ENCODE measurements at regions not wholly inside any gene's neighbourhood (a gene's known extent, or its start where the extent isn't known, plus 50 kb on each side); places are given as distances from the start of the nearest gene placed in this dataset.

DNA sequence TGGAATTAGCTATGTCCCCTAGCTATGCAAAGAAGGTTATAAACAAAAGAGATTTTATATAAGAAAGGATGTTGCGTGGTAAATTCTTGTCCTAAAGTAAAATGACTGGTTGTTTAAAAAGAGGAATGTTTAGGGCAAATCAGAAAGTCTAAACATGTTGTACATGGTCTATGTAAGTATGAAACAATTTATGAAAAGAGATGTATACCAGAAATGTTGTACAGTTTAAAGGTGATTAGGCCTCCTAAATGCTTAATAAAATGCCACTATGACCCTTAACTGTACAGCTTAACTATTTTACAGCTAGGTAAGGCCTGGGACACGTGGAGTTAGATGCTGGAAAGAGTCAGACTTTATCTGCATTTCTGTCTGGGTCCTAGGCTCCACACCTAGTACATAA, 775.9 kb upstream of the KLHL1 start:
- no peaks in the 10 kb centered on the region for H3K27me3 ChIP-seq
- H3K4me3 ChIP-seq: no peak overlapping the region
- DNase-seq (no peak), ATAC-seq (no peak)
- no peaks in the 10 kb centered on the region for H3K4me1 ChIP-seq
- TF ChIP-seq, protein P1, sequence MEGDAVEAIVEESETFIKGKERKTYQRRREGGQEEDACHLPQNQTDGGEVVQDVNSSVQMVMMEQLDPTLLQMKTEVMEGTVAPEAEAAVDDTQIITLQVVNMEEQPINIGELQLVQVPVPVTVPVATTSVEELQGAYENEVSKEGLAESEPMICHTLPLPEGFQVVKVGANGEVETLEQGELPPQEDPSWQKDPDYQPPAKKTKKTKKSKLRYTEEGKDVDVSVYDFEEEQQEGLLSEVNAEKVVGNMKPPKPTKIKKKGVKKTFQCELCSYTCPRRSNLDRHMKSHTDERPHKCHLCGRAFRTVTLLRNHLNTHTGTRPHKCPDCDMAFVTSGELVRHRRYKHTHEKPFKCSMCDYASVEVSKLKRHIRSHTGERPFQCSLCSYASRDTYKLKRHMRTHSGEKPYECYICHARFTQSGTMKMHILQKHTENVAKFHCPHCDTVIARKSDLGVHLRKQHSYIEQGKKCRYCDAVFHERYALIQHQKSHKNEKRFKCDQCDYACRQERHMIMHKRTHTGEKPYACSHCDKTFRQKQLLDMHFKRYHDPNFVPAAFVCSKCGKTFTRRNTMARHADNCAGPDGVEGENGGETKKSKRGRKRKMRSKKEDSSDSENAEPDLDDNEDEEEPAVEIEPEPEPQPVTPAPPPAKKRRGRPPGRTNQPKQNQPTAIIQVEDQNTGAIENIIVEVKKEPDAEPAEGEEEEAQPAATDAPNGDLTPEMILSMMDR (IDR thresholded peaks at IDR 0.05): no peak
- no peak for TF ChIP-seq POLR2A (IDR thresholded peaks at IDR 0.05)
- no peaks in the 10 kb centered on the region for H3K36me3 ChIP-seq (replicated peaks in 1 of 2; ENCODE audit: insufficient read depth in 1 of 2, low read depth in 2 of 2)
- H3K9me3 ChIP-seq: no peaks in the 10 kb centered on the region
- WGBS, 2 donors: 42 to 53% methylated on average over 2 of the region's 2 CpGs
- H3K27ac ChIP-seq: no peak overlapping the region
- intact Hi-C loops (cut with DNase I): no loop called here

GRCh38 chr13:70874636-70875035, 766.4 kb upstream of the KLHL1 start:
- intact Hi-C loops (cut with DNase I): no loop called here
- no peak for DNase-seq
- WGBS, 2 donors: 40 to 50% methylated on average over 3 of the region's 3 CpGs
- ATAC-seq: no peak
- no peak overlapping the region for H3K4me3 ChIP-seq
- H3K4me1 ChIP-seq: no peaks in the 10 kb centered on the region
- no peaks in the 10 kb centered on the region for H3K27me3 ChIP-seq
- no peaks in the 10 kb centered on the region for H3K36me3 ChIP-seq (replicated peaks in 1 of 2; ENCODE audit: insufficient read depth in 1 of 2, low read depth in 2 of 2)
- H3K9me3 ChIP-seq: no peaks in the 10 kb centered on the region
- TF ChIP-seq POLR2A (IDR thresholded peaks at IDR 0.05): no peak
- TF ChIP-seq, protein P1 (IDR thresholded peaks at IDR 0.05): no peak
- H3K27ac ChIP-seq: no peak overlapping the region

DNA sequence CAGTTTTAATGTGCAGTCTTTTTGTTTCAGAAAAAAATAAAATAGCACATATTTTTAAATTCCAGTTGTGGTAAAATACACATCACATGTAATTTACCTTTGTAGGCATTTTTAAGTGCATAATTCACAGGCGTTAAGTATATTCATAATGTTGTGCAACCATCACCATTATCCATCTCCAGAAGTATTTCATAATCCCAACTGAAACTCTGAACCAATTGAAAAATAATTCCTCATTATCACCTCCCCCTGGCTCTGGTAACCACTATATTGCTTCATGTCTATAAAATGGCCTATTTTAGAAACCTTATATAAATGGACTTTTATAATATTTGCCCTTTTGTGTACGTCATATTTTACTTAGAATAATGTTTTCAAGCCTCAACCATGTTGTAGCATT, 756.5 kb upstream of the KLHL1 start:
- Histone ChIP-seq H3K36me3 (replicated peaks in 1 of 2; ENCODE audit: insufficient read depth in 1 of 2, low read depth in 2 of 2) (no peaks in the 10 kb centered on the region), H3K27ac (no peak overlapping the region), H3K27me3 (no peaks in the 10 kb centered on the region), H3K9me3 (no peaks in the 10 kb centered on the region), H3K4me1 (no peaks in the 10 kb centered on the region), H3K4me3 (no peak overlapping the region)
- intact Hi-C loops (cut with DNase I): no loop called here
- DNase-seq: no peak
- WGBS, 2 donors: 47 to 61% methylated on average over 2 of the region's 2 CpGs
- no peak for TF ChIP-seq POLR2A (IDR thresholded peaks at IDR 0.05)
- TF ChIP-seq, protein P1 (IDR thresholded peaks at IDR 0.05): no peak
- no peak for ATAC-seq

GRCh38 chr13:70856711-70857110, 748.5 kb upstream of the KLHL1 start:
- no peaks in the 10 kb centered on the region for H3K27me3 ChIP-seq
- 45 to 52% methylated on average over 3 of the region's 3 CpGs for WGBS, 2 donors
- ATAC-seq (no peak), DNase-seq (no peak)
- H3K4me1 ChIP-seq: no peaks in the 10 kb centered on the region
- H3K36me3 ChIP-seq (replicated peaks in 1 of 2; ENCODE audit: insufficient read depth in 1 of 2, low read depth in 2 of 2): no peaks in the 10 kb centered on the region
- TF ChIP-seq POLR2A (IDR thresholded peaks at IDR 0.05): no peak
- TF ChIP-seq, protein P1 (IDR thresholded peaks at IDR 0.05): no peak
- no peaks in the 10 kb centered on the region for H3K9me3 ChIP-seq
- no peak overlapping the region for H3K27ac ChIP-seq
- intact Hi-C loops (cut with DNase I): no loop called here
- H3K4me3 ChIP-seq: no peak overlapping the region

DNA sequence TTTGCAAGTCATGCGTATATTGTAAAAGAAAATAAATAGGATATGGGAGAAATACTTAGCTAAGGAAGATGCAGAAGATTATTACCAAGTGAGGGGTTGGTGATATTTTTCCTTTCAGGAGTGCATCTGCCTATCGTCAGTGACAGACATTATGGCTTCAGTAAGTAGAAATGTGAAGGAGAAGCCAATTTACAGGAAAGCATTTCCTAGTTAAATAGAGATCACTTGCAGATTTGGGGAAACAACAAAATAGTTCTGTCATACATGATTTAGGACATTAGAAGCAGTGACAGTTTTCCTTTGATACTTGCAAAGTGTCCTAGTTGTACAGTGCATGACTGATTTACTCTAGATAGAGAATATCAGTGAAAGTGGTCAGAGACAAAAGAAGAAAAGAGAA, 747.8 kb upstream of the KLHL1 start:
- H3K27ac ChIP-seq: no peak overlapping the region
- no peaks in the 10 kb centered on the region for H3K4me1 ChIP-seq
- H3K36me3 ChIP-seq (replicated peaks in 1 of 2; ENCODE audit: insufficient read depth in 1 of 2, low read depth in 2 of 2): no peaks in the 10 kb centered on the region
- WGBS, 2 donors: 59 to 67% methylated on average over 2 of the region's 2 CpGs
- DNase-seq: no peak
- no peak overlapping the region for H3K4me3 ChIP-seq
- intact Hi-C loops (cut with DNase I): no loop called here
- H3K9me3 ChIP-seq: no peaks in the 10 kb centered on the region
- no peak for ATAC-seq
- H3K27me3 ChIP-seq: no peaks in the 10 kb centered on the region
- TF ChIP-seq, protein P1 (IDR thresholded peaks at IDR 0.05): no peak
- no peak for TF ChIP-seq POLR2A (IDR thresholded peaks at IDR 0.05)
